ENCODE measurements at regions not wholly inside any gene's neighbourhood (a gene's known extent, or its start where the extent isn't known, plus 50 kb on each side); places are given as distances from the start of the nearest gene placed in this dataset.
"Not testable (repeated sequence)": the region's sequence is repeated elsewhere in the genome, so short reads cannot be mapped to it uniquely, and the experiment has no call there.

GRCh38 chr6:141877275-141877983 is 255.3 kb upstream of the GJE1 start:
- DNase-seq: no peak

DNA sequence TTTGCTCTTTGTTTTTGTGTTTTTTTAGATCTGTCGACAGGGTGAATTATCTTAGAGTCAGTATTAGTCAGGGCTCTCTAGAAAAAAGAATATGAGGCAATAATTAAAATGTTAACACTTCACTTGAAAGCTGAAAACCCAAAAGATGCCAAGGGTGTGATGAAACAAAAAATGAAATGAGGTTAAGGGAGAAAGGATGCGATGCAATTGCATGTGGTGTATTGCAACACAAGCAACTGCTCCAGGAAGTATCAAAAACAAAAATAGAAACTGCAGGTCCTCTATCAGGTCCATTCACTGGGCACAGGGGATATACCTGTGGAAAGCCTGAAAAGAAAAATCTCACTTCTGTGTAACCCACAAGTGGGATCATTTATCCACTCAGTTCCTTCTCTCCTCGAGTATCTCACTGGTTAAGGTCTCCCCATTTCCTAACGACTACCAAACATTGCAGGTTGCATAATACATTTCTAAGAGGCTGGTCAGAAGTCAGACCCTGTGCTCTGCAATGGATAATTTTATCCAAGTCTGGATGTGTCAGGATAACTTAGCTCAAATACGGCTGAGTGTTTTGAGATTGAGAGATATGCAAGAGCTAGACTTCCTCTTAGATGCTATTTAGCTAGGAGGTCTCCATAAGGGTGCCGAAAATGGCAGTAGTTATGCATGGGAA is 257.7 kb upstream of the GJE1 start:
- DNase-seq: no peak

GRCh38 chr6:141869509-141869908 is 263.2 kb upstream of the GJE1 start:
- not testable (repeated sequence) for DNase-seq

DNA sequence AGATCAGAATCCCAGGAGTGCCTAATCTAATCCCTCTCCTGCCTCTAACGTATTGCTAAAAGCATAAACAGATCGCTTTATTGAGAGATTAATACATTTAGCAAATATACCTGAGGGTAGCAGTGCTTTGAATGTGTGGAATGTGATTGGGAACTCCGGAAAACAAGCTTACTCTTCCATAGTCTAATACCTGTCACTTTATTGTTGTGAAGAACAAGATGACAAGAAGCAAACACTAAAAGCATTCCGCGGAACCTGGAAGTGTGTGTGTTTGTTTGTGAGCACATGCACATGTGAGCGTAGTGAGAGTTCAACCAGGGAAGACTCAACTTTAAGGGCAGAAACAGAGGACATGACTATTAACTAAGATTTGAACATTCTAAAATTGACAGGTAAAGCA is 265.0 kb upstream of the GJE1 start:
- DNase-seq: no peak

- no peak for DNase-seq
Measured at GRCh38 chr6:141866731-141867497, 265.8 kb upstream of the GJE1 start.

- DNase-seq: no peak
Measured at GRCh38 chr6:141851063-141851462, 281.7 kb upstream of the GJE1 start.

DNA sequence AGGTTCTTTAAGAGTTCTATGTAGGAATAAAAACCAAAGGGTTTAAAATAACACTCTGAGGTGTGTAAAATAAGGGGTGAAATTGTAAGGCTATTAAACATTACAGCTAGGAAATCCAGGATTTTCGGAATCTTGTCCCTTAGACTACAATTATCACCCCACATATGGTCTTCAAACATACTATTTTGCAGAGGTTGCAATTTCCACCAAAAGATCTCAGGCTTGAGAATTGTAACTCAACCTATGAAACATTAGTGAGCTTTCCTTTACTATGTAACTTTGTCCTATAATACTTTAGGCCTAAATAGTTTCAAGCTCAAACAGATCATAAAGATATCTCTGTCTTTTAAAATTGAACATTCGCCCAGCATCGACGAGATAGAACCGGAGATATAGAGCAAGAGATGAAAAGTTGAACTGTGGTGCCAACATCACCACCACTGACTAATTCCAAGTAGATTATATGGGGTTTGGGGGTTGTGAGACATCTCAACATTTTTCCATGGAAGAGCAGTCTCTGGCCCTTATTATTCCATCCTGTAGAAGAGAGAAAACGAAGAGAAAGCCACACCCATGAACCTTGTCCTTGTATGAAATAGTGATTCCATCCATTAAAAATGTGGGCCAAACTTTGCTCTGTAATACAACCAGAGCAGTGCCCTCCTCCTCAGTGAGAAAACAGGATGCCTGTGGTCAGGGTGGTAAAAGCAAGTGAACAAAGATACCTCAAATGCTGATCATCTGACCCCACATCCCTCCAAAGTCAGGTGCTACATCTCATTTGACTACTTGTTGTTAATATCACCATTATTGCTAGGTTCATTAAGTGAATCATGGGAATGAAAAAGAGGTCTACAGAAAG is 284.5 kb upstream of the GJE1 start:
- DNase-seq: no peak

DNA sequence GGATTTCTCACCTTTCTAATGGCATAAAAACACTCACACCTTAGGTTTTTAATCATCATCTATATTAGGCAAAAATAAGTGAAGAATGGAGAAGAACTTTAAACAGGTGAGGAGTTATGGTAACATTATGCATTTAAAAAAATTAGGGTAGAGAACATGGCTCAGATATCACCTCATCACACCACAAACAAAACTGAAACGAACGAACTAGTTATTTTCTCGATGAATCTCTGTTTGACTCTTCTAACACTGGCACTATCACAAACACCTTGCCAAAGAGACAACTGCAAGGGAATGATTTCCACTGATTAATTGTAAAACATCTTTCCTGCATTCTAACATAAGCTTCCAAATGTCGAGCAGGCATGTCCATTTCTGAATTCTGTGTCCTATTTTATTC is 286.1 kb upstream of the GJE1 start:
- DNase-seq: no peak

GRCh38 chr6:141843178-141843834 is 289.4 kb upstream of the GJE1 start:
- DNase-seq: no peak

GRCh38 chr6:141833001-141833655 is 299.6 kb upstream of the GJE1 start:
- DNase-seq: no peak

DNA sequence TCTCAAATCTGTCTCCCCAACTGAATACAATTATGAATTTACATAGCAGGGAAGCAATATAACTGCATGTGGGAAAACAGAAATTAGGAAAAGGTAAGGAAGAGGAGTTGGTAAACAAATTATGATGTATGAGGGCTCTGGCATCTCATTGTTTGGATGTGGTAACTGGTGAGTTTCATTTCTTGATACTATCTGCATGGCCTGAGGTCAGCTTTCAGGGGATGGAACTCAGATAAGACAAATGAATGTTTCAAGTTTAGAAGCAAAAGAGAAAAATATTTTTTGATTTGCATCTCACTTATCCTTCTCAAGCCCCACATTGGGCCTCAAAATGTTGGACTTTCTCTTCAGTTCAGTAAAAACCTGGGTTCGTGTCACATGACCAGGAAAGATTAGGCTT is 302.2 kb upstream of the GJE1 start:
- no peak for DNase-seq

- no peak for DNase-seq
Measured at GRCh38 chr6:141829566-141830360, 303.0 kb upstream of the GJE1 start.

DNA sequence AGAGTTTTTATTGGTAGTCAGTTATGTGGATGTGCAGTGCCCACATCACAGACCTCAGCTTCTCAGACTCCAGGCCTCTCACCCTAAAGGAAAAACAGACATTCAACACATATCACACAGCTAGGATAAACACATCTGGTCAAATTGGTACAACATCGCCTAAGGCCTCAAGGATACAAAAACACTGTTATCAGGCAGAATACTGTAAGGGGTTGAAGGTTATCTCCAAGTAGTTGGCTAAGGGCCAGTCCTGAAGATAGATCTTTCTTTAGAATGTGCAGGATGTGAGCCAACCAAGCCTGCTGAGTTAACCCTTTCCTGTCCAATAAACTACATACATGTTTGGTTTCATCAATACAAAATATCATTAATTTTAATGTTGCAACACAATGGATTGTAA is 308.4 kb upstream of the GJE1 start:
- DNase-seq: no peak

DNA sequence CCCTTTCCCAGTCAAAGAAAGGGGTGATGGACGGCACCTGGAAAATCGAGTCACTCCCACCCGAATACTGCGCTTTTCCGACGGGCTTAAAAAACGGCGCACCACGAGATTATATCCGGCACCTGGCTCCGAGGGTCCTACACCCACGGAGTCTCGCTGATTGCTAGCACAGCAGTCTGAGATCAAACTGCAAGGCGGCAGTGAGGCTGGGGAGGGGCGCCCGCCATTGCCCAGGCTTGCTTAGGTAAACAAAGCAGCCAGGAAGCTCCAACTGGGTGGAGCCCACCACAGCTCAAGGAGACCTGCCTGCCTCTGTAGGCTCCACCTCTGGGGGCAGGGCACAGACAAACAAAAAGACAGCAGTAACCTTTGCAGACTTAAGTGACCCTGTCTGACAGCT is 317.7 kb upstream of the GJE1 start:
- not testable (repeated sequence) for DNase-seq

GRCh38 chr6:141809901-141810300 is 322.8 kb upstream of the GJE1 start:
- no peak for DNase-seq

DNA sequence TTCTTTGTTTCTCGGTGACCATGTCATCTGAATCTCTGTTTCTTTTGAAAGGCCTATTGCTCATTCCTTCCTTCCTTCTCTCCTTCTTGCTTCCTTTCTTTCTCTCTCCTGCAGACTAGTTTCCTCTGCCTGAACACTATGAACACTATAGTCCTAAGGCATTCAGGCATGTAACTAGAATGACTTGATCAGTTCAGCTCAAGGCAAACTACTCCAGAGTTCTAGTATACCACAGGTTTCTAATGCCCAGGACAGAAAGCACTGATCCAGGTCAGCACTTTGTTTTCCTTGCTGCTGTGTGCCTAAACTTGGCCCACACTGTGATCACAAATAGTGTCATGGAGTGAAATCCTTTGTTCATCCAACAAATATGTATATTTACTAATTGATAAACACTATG is 324.1 kb upstream of the GJE1 start:
- no peak for DNase-seq

GRCh38 chr6:141800973-141801372 is 331.8 kb upstream of the GJE1 start:
- not testable (repeated sequence) for DNase-seq

GRCh38 chr6:141790921-141791320 is 341.8 kb upstream of the GJE1 start:
- no peak for DNase-seq

DNA sequence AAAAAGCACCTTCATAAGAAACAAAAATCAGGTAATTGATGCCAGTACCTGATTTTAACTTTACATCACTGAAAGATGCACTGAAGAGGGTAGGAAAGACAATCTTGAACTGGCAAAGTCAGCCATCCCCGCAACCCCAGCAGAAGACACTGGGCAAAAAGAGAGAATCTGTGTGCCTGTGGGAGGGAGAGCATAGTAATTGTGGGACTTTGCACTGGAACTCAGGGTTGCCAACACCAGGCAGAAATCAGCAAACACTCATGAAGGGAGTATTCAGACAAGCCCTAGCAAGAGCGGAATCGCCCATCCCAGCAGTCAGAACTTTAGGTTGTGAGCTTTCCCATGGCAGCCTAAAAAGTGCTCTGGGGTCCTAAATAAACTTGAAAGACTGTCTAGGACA is 344.6 kb upstream of the GJE1 start:
- no peak for DNase-seq

DNA sequence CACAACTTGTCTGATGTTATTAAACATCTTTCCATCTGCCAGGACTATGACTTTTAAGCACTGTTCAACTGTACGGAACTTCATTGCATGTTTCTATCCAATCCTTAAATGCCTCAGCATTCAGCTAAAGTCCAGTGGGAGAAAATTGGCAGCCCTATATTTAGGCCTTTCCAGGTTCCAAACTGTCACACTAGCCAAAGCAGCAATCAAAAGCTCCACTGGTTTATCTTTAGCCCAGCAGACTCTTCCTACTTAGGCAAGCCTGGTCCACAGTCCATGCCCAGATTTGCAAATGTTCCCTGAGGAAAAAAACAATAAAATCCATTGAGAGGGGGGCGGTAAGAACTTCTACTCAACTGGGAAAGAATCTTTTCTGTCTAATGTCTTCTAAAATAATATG is 349.1 kb upstream of the GJE1 start:
- DNase-seq: no peak
